ENCODE measurements at regions not wholly inside any gene's neighbourhood (a gene's known extent, or its start where the extent isn't known, plus 50 kb on each side); places are given as distances from the start of the nearest gene placed in this dataset.

GRCh38 chr13:42466123-42466522 is 107.8 kb upstream of the TNFSF11 start:
- ChIA-PET CTCF (ENCODE audit: low intra/inter-chr PET ratio) (no interaction called here), POLR2A (no interaction called here)
- WGBS (ENCODE audit: insufficient coverage, low coverage, missing lambda C conversion rate) = 0% methylated on average over 4 of the region's 4 CpGs
- Histone ChIP-seq H3K4me2 (ENCODE audit: insufficient read depth, low read length) (no peak overlapping the region), H3K9ac (ENCODE audit: insufficient read depth in 1 of 2, low read depth in 2 of 2, low read length in 2 of 2) (no peak overlapping the region), H2AFZ (ENCODE audit: low read depth, low read length) (no peak overlapping the region), H3K4me1 (replicated peaks in 1 of 2; ENCODE audit: control insufficient read depth in 2 of 2, insufficient read depth in 2 of 2, low read length in 2 of 2) (no peaks in the 10 kb centered on the region), H3K4me3 (no peak overlapping the region), H3K27ac (ENCODE audit: extremely low read depth, low read depth, low read length) (no peak overlapping the region), H3K9me3 (replicated peaks; ENCODE audit: control insufficient read depth, insufficient read depth, low read depth, low read length) (no peaks in the 10 kb centered on the region), H3K9me1 (ENCODE audit: control insufficient read depth, insufficient read depth, low read length) (no peaks in the 10 kb centered on the region), H4K20me1 (replicated peaks; ENCODE audit: control insufficient read depth, insufficient read depth, low read length) (no peaks in the 10 kb centered on the region), H3K27me3 (ENCODE audit: control insufficient read depth in 2 of 2, insufficient read depth in 2 of 2, low read length in 2 of 2) (no peaks in the 10 kb centered on the region), H3K36me3 (ENCODE audit: control insufficient read depth, insufficient read depth, low read length) (no peaks in the 10 kb centered on the region), H3K79me2 (ENCODE audit: control insufficient read depth, insufficient read depth, low read length) (no peaks in the 10 kb centered on the region)
- BruUV-seq (replicated peaks) = no TSS peak
- FAIRE-seq = no peak
- in situ Hi-C loops (cut with MboI) (no loop called here), intact Hi-C loops (cut with micrococcal nuclease) (no loop called here)
- no peak for DNase-seq (ENCODE audit: extremely low read depth in 1 of 4, low spot score in 3 of 4)
- no peak for ATAC-seq
- TF ChIP-seq MYC (IDR thresholded peaks at IDR 0.05; ENCODE audit: low read depth, low read length) (no peak), MYC (CRISPR knock-in tag; IDR thresholded peaks at IDR 0.05; ENCODE audit: borderline replicate concordance, low read depth) (no peak), RB1 (IDR thresholded peaks at IDR 0.05; ENCODE audit: low read depth) (no peak), FOXA1 (IDR thresholded peaks at IDR 0.05; ENCODE audit: borderline replicate concordance) (no peak), CXXC5 (CRISPR knock-in tag; IDR thresholded peaks at IDR 0.05) (no peak), ZNF778 (CRISPR knock-in tag; IDR thresholded peaks at IDR 0.05) (no peak), ZBTB17 (CRISPR knock-in tag; IDR thresholded peaks at IDR 0.05) (no peak), GABPA (tag; conservative IDR thresholded peaks at IDR 0.05; ENCODE audit: low read depth) (no peak), HNRNPL (IDR thresholded peaks at IDR 0.05; ENCODE audit: low read depth, low read length) (no peak), ZMIZ1 (IDR thresholded peaks at IDR 0.05; ENCODE audit: low read depth in 2 of 2, low read length in 2 of 2) (no peak), NFATC3 (IDR thresholded peaks at IDR 0.05) (no peak)
- TF ChIP-seq, protein P1, sequence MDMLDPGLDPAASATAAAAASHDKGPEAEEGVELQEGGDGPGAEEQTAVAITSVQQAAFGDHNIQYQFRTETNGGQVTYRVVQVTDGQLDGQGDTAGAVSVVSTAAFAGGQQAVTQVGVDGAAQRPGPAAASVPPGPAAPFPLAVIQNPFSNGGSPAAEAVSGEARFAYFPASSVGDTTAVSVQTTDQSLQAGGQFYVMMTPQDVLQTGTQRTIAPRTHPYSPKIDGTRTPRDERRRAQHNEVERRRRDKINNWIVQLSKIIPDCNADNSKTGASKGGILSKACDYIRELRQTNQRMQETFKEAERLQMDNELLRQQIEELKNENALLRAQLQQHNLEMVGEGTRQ (CRISPR knock-in tag; IDR thresholded peaks at IDR 0.05) = no peak
- TF ChIP-seq, protein P2, sequence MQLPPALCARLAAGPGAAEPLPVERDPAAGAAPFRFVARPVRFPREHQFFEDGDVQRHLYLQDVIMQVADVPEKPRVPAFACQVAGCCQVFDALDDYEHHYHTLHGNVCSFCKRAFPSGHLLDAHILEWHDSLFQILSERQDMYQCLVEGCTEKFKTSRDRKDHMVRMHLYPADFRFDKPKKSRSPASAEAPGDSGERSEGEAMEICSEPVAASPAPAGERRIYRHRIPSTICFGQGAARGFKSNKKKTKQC (CRISPR knock-in tag; IDR thresholded peaks at IDR 0.05) = no peak
- TF ChIP-seq, protein P3, sequence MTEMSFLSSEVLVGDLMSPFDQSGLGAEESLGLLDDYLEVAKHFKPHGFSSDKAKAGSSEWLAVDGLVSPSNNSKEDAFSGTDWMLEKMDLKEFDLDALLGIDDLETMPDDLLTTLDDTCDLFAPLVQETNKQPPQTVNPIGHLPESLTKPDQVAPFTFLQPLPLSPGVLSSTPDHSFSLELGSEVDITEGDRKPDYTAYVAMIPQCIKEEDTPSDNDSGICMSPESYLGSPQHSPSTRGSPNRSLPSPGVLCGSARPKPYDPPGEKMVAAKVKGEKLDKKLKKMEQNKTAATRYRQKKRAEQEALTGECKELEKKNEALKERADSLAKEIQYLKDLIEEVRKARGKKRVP (CRISPR knock-in tag; IDR thresholded peaks at IDR 0.05) = no peak

All from K562 (cell line).